D721Med (cell line): ENCODE measurements at regions not wholly inside any gene's neighbourhood (a gene's known extent, or its start where the extent isn't known, plus 50 kb on each side); places are given as distances from the start of the nearest gene placed in this dataset.
A peak's percentile ranks its signal among the peaks of the same experiment; 100 is the strongest.

Experiments used
- DNase-seq: peaks from one replicate; pipeline ENCODE4 v3.0.0; 2011; ENCODE audit warnings: low spot score; ENCODE audit not compliant: insufficient read length
- FAIRE-seq: peaks from 2 replicates; lab custom pipeline; 2011; peaks lifted over from hg19 to GRCh38; lab: Jason Lieb, UNC
- CTCF ChIP-seq: IDR thresholded peaks from 2 replicates; pipeline ENCODE4 v1.5.1; 2012; ENCODE audit warnings: mild to moderate bottlenecking, control low read depth; ENCODE audit not compliant: insufficient read depth; ENCODE audit errors: missing control alignments

GRCh38 chr11:19323502-19323901 is 82.8 kb upstream of the E2F8 start:
- DNase-seq = no peak
- no peak for FAIRE-seq
- TF ChIP-seq CTCF = no peak

- DNase-seq (no peak), FAIRE-seq (no peak)
- TF ChIP-seq CTCF = no peak
Measured at GRCh38 chr11:19321351-19321750, 80.6 kb upstream of the E2F8 start.

DNA sequence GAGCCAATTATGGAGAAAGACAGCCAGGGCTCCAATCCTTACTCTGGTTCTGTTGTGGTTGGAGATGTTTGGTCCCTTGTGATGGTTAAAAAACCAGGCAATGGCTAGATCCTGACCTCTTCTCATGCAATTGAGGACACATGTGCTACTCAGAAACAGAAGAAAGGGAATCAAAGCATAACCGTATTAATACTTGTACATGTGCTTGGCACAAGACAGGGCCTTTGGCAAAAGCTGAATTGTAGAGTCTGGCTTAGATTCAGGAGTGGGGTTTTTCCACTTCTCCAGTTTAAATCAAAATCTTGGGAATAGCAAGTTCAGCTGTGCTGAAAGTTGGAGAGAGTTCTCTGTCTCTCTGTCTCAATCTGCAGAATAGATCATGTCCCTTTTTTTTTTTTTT is 80.1 kb upstream of the E2F8 start:
- DNase-seq (no peak), FAIRE-seq (no peak)
- no peak for TF ChIP-seq CTCF

DNA sequence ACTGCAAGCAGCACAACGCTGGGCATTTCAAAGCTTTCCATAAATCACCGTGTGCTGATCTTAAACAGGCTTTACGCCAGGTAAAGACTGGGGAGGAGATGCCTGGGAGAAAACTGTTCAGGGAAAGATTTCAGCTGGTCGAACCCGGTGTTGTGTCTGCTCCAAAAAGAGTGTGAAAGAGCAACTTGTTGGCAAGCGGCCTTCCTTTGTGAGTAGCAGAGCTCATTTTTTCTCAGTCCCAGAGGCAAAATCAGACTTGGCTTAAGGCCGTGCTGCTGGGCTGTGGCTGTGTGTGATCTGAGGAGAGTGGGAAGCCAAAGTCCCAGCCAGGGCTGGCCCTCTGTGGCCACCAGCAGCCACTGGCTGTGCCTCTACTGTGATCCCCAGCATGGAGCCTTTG is 75.7 kb upstream of the E2F8 start:
- DNase-seq (no peak), FAIRE-seq (no peak)
- TF ChIP-seq CTCF = no peak

- FAIRE-seq (no peak), DNase-seq (no peak)
- TF ChIP-seq CTCF = no peak
Measured at GRCh38 chr11:19315511-19315910, 74.8 kb upstream of the E2F8 start.

DNA sequence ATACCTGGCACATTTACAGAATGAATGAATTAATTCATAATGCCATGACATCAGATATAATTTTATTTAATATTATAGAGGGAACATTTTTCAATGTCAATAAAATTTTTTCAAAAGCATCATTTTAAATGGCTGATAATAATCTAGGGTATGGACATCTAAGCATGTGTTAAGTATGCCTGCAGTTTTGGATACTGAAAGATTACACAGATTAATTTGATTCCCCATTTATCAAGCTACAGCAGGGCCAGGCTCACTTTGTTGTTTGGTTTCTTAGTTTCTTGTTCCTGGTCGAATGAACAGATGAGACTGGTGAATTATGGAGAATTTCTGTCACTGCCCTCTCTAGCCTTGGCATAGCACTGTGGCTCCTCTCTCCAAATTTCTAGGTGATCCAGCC is 72.4 kb upstream of the E2F8 start:
- FAIRE-seq = no peak
- TF ChIP-seq CTCF = no peak
- no peak for DNase-seq

DNA sequence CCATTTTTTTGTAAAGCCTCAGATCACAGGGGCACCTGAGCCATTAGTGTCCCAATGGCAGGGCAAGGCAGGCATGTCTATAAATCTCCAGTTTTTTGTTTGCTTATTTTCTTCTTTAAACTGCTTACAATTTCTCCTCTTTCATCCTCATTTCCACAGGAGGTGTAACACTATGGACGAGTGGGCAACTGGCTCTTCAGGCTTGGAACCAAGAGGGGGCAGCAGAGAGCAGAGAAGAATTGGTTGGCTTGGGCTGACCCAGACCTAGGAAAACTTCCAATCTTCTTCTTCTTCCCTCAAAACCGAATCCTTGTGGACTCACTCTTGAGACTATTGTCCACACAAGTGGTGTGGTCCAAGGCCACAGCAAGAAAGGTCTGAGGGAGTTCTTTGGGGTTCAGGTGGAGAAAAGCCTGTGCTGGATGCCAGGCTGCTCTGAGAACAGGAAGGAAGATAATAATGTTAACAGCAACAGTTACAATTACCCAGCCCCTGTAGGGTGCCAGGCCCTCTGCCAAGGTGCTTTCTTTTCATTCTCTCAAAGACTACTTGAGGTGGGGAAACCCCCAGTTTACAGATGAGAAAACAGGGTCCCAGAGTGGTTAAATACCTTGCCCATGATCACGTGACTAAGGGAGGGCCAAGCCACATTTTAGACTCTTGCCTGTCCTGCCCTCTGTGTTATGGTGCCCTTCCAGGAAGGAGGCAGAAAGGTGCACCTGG is 70.7 kb upstream of the E2F8 start:
- peak; percentile 82 for TF ChIP-seq CTCF
- FAIRE-seq (no peak), DNase-seq (peak; percentile 43)
